K562 (cell line): ENCODE measurements at regions not wholly inside any gene's neighbourhood (a gene's known extent, or its start where the extent isn't known, plus 50 kb on each side); places are given as distances from the start of the nearest gene placed in this dataset.

Experiments used
- ATAC-seq: fragments of 200-7000 bp; cut with Tn5 transposase; 3 replicates; pipeline ENCODE4 v1.9.1; 2020; ENCODE audit warnings: moderate library complexity
- BruUV-seq: library from RNA; stranded (reverse); fragments of 400-500 nt; replicated peaks from 2 replicates; lab custom pipeline; 2021; lab: Mats Ljungman, UMichigan
- CTCF ChIA-PET: fragments of 300-600 bp; formaldehyde crosslinking; extraction: SDS; loops from one replicate; lab custom pipeline; 2021; ENCODE audit warnings: low intra/inter-chr PET ratio; lab: Yijun Ruan, JAX
- POLR2A ChIA-PET: fragments of 300-600, 350-650 bp; sonication (Branson Sonifier 250); formaldehyde crosslinking; extraction: SDS; loops from one replicate; lab custom pipeline; 2021; ENCODE audit warnings: antibody characterized with exemption, inconsistent platforms; lab: Yijun Ruan, JAX
- DNase-seq, 4 experiments: peaks; one replicate each; pipeline versions ENCODE4 v3.0.0 to v3.0.0-alpha.2; 2011 to 2018; ENCODE audit warnings: low spot score in 3 of 4, mixed read lengths in 3 of 4; ENCODE audit errors: extremely low read depth in 1 of 4
- FAIRE-seq: peaks from 2 replicates; lab custom pipeline; 2011; peaks lifted over from hg19 to GRCh38; lab: Jason Lieb, UNC
- H2AFZ ChIP-seq: 2 replicates; pipeline ENCODE4 v1.6.0; 2011; ENCODE audit warnings: low read depth, low read length, control low read depth, inconsistent platforms
- H3K27ac ChIP-seq: fragments of 200-600 bp; 3 replicates; pipeline ENCODE4 v1.8.0; 2011; ENCODE audit warnings: low read depth, mild to moderate bottlenecking, control low read depth, inconsistent platforms, low read length, moderate library complexity, mixed read lengths; ENCODE audit errors: extremely low read depth
- H3K27me3 ChIP-seq, 2 experiments: fragments of 300-600 bp in 1 of 2; 2 replicates in 1 of 2; 3 replicates in 1 of 2; pipeline versions ENCODE4 v1.6.0 to v1.8.0; 2011; ENCODE audit warnings: inconsistent platforms in 2 of 2, low read length in 2 of 2, mild to moderate bottlenecking in 1 of 2, mixed read lengths in 1 of 2, moderate library complexity in 1 of 2; ENCODE audit not compliant: control insufficient read depth in 2 of 2, insufficient read depth in 2 of 2
- H3K36me3 ChIP-seq: fragments of 300-600 bp; 3 replicates; pipeline ENCODE4 v1.8.0; 2011; ENCODE audit warnings: mild to moderate bottlenecking, low read length, inconsistent platforms; ENCODE audit not compliant: control insufficient read depth, insufficient read depth
- H3K4me1 ChIP-seq, 2 experiments: fragments of 200-600 bp in 1 of 2; replicated peaks in 1 of 2; 2 replicates in 1 of 2; 3 replicates in 1 of 2; pipeline versions ENCODE4 v1.5.1 to v1.8.0; 2011; ENCODE audit warnings: inconsistent platforms in 2 of 2, low read length in 2 of 2, mild to moderate bottlenecking in 1 of 2, mixed read lengths in 1 of 2, moderate library complexity in 1 of 2; ENCODE audit not compliant: control insufficient read depth in 2 of 2, insufficient read depth in 2 of 2
- H3K4me2 ChIP-seq: 2 replicates; pipeline ENCODE4 v1.6.1; 2011; ENCODE audit warnings: low read length, control low read depth, inconsistent platforms, mixed read lengths; ENCODE audit not compliant: insufficient read depth
- H3K4me3 ChIP-seq: fragments of 200-600 bp; sonication (generic), shearing (Covaris generic); 2 replicates; pipeline ENCODE4 v1.5.1; 2016; ENCODE audit warnings: control low read depth, inconsistent platforms
- H3K79me2 ChIP-seq: fragments of 200-600 bp; 3 replicates; pipeline ENCODE4 v1.8.0; 2011; ENCODE audit warnings: low read length, inconsistent platforms; ENCODE audit not compliant: control insufficient read depth, insufficient read depth
- H3K9ac ChIP-seq, 2 experiments: 2 replicates each; pipeline versions ENCODE4 v1.6.0 to v1.6.1; 2011; ENCODE audit warnings: low read depth in 2 of 2, low read length in 2 of 2, control low read depth in 1 of 2, inconsistent platforms in 1 of 2, mild to moderate bottlenecking in 1 of 2, mixed read lengths in 1 of 2; ENCODE audit not compliant: insufficient read depth in 1 of 2
- H3K9me1 ChIP-seq: one replicate; pipeline ENCODE4 v1.6.0; 2011; ENCODE audit warnings: inconsistent platforms, mild to moderate bottlenecking, low read length, moderate library complexity; ENCODE audit not compliant: control insufficient read depth, insufficient read depth
- H3K9me3 ChIP-seq: replicated peaks from 2 replicates; pipeline ENCODE4 v1.5.1; 2011; ENCODE audit warnings: low read depth, low read length, inconsistent platforms; ENCODE audit not compliant: control insufficient read depth, insufficient read depth
- H4K20me1 ChIP-seq: replicated peaks from 2 replicates; pipeline ENCODE4 v1.6.1; 2011; ENCODE audit warnings: low read length, inconsistent platforms, mixed read lengths; ENCODE audit not compliant: control insufficient read depth, insufficient read depth
- BCOR ChIP-seq: fragments of 450-650 bp; IDR thresholded peaks from 2 replicates; pipeline ENCODE4 v1.6.1; 2016
- FOXK2 ChIP-seq, 2 experiments: fragments of 450-650 bp; IDR thresholded peaks in 1 of 2; conservative IDR thresholded peaks in 1 of 2; 2 replicates each; pipeline ENCODE4 v1.6.1; 2016; ENCODE audit warnings: low read depth in 2 of 2, mild to moderate bottlenecking in 1 of 2
- GABPB2 ChIP-seq: fragments of 250-450 bp; sonication (Bioruptor Pico); conservative IDR thresholded peaks from 2 replicates; pipeline ENCODE4 v1.5.1; 2021; ENCODE audit warnings: mild to moderate bottlenecking
- GATAD2B ChIP-seq: fragments of 450-650 bp; IDR thresholded peaks from 2 replicates; pipeline ENCODE4 v1.6.1; 2017; ENCODE audit warnings: mild to moderate bottlenecking, borderline replicate concordance
- HLTF ChIP-seq: fragments of 450-650 bp; IDR thresholded peaks from 2 replicates; pipeline ENCODE4 v1.6.1; 2016
- JUN ChIP-seq, 2 experiments: sonication (generic) in 1 of 2; formaldehyde crosslinking in 1 of 2; IDR thresholded peaks; 2 replicates each; pipeline versions ENCODE4 v1.6.1 to v1.8.0; 2012 to 2022; ENCODE audit warnings: borderline replicate concordance in 2 of 2, mild to moderate bottlenecking in 2 of 2, improper control_type of control experiment in 1 of 2, low read depth in 1 of 2, low read length in 1 of 2, missing genetic modification reagents in 1 of 2
- MAFG ChIP-seq: fragments of 450-650 bp; conservative IDR thresholded peaks from 2 replicates; pipeline ENCODE4 v1.6.1; 2016; ENCODE audit warnings: missing genetic modification characterization, missing compliant biosample characterization
- PATZ1 ChIP-seq: fragments of 250-450 bp; sonication (Bioruptor Pico); IDR thresholded peaks from 2 replicates; pipeline ENCODE4 v1.5.0; 2020; ENCODE audit warnings: mild to moderate bottlenecking, borderline replicate concordance
- PKNOX1 ChIP-seq: fragments of 450-650 bp; IDR thresholded peaks from 2 replicates; pipeline ENCODE4 v1.6.1; 2016
- PML ChIP-seq: IDR thresholded peaks from 2 replicates; pipeline ENCODE4 v1.6.1; 2012; ENCODE audit warnings: low read length, inconsistent platforms
- RAD51 ChIP-seq: fragments of 450-650 bp; IDR thresholded peaks from 2 replicates; pipeline ENCODE4 v1.7.1; 2016; ENCODE audit warnings: low read depth, mild to moderate bottlenecking, borderline replicate concordance
- TBP ChIP-seq: optimal IDR thresholded peaks from 2 replicates; pipeline ENCODE3; 2011; ENCODE audit warnings: low read depth, low read length, improper control_type of control experiment
- TEAD4 ChIP-seq, 2 experiments: sonication (generic) in 1 of 2; formaldehyde crosslinking in 1 of 2; IDR thresholded peaks; 2 replicates each; pipeline versions ENCODE4 v1.6.1 to v1.8.0; 2012 to 2022; ENCODE audit warnings: borderline replicate concordance in 1 of 2, inconsistent platforms in 1 of 2, low read length in 1 of 2, mild to moderate bottlenecking in 1 of 2, missing genetic modification reagents in 1 of 2
- ZBTB7A ChIP-seq: IDR thresholded peaks from 2 replicates; pipeline ENCODE4 v1.6.1; 2011; ENCODE audit warnings: low read depth, mild to moderate bottlenecking, low read length, moderate library complexity, borderline replicate concordance; ENCODE audit not compliant: control insufficient read depth
- ZNF263 ChIP-seq: sonication (generic); formaldehyde crosslinking; IDR thresholded peaks from 2 replicates; pipeline ENCODE4 v1.8.0; 2022; ENCODE audit warnings: mild to moderate bottlenecking, missing genetic modification reagents, borderline replicate concordance
- ZNF445 ChIP-seq: fragments of 250-450 bp; sonication (Bioruptor Pico); IDR thresholded peaks from 2 replicates; pipeline ENCODE4 v1.4.0; 2020; ENCODE audit warnings: low read depth, mild to moderate bottlenecking, moderate library complexity
- ZNF551 ChIP-seq: fragments of 250-450 bp; sonication (Bioruptor Pico); IDR thresholded peaks from 2 replicates; pipeline ENCODE4 v1.5.0; 2021; ENCODE audit warnings: mild to moderate bottlenecking, moderate library complexity
- ZNF584 ChIP-seq: fragments of 200-800 bp; sonication (Bioruptor generic); IDR thresholded peaks from 2 replicates; pipeline ENCODE4 v1.6.1; 2016; ENCODE audit warnings: low read depth, mild to moderate bottlenecking, missing genetic modification characterization, missing compliant biosample characterization
- in situ Hi-C: fragments of 300-500 bp; cut with MboI; formaldehyde crosslinking; loops from 4 replicates; pipeline ENCODE4 v1.15.0; 2018; ENCODE audit warnings: inconsistent platforms, mixed read lengths
- intact Hi-C: fragments of 100-400 bp; cut with micrococcal nuclease; formaldehyde crosslinking; loops from 2 replicates; pipeline ENCODE4 v1.14.2; 2022
- TF ChIP-seq, protein P1 (sequence below): fragments of 450-650 bp; IDR thresholded peaks from 2 replicates; pipeline ENCODE4 v1.6.1; 2016; ENCODE audit warnings: borderline replicate concordance

GRCh38 chr13:60227158-60227557, 63.4 kb upstream of the DIAPH3 start:
- H3K4me1 ChIP-seq: peaks cover 2 to 32% of the 10 kb centered on the region in 2 experiments; a peak in 3 of 5 replicates
- POLR2A ChIA-PET: interaction anchor here (0.5 kb wide), 1 partner anchor 1326 kb away, joined by 4 read pairs; no protein-coding TSS in a partner anchor
- BruUV-seq: no TSS peak
- TF ChIP-seq PKNOX1: no peak
- TF ChIP-seq RAD51: no peak
- no peak for TF ChIP-seq ZNF263 (CRISPR knock-in tag)
- TF ChIP-seq ZNF551 (CRISPR knock-in tag): no peak
- no peak for TF ChIP-seq ZBTB7A
- TF ChIP-seq MAFG (tag): peak; percentile 97
- TF ChIP-seq JUN (IDR thresholded peaks at IDR 0.05; ENCODE audit: borderline replicate concordance, low read depth, low read length): no peak
- no peak for TF ChIP-seq JUN (CRISPR knock-in tag; IDR thresholded peaks at IDR 0.05; ENCODE audit: borderline replicate concordance)
- TF ChIP-seq BCOR: no peak
- no peak for TF ChIP-seq PML
- TF ChIP-seq ZNF445 (CRISPR knock-in tag): no peak
- no peak for TF ChIP-seq GABPB2 (CRISPR knock-in tag)
- TF ChIP-seq TEAD4 (IDR thresholded peaks at IDR 0.05; ENCODE audit: low read length): no peak
- no peak for TF ChIP-seq TEAD4 (CRISPR knock-in tag; IDR thresholded peaks at IDR 0.05; ENCODE audit: borderline replicate concordance)
- TF ChIP-seq, protein P1, sequence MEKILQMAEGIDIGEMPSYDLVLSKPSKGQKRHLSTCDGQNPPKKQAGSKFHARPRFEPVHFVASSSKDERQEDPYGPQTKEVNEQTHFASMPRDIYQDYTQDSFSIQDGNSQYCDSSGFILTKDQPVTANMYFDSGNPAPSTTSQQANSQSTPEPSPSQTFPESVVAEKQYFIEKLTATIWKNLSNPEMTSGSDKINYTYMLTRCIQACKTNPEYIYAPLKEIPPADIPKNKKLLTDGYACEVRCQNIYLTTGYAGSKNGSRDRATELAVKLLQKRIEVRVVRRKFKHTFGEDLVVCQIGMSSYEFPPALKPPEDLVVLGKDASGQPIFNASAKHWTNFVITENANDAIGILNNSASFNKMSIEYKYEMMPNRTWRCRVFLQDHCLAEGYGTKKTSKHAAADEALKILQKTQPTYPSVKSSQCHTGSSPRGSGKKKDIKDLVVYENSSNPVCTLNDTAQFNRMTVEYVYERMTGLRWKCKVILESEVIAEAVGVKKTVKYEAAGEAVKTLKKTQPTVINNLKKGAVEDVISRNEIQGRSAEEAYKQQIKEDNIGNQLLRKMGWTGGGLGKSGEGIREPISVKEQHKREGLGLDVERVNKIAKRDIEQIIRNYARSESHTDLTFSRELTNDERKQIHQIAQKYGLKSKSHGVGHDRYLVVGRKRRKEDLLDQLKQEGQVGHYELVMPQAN: no peak
- no peak for TF ChIP-seq PATZ1 (CRISPR knock-in tag)
- no peak for TF ChIP-seq HLTF
- TF ChIP-seq GATAD2B: 0 out of 2 replicates have a peak, but pooled peaks have one; percentile 50
- no peak for TF ChIP-seq FOXK2 (conservative IDR thresholded peaks at IDR 0.05 in 1 of 2, IDR thresholded peaks at IDR 0.05 in 1 of 2; ENCODE audit: low read depth in 2 of 2)
- TF ChIP-seq ZNF584 (CRISPR knock-in tag): no peak
- no peak for TF ChIP-seq TBP

More at GRCh38 chr13:60227158-60227557, 63.4 kb upstream of the DIAPH3 start:
- no peaks in the 10 kb centered on the region for H3K27me3 ChIP-seq
- intact Hi-C loops: loop anchor here (2.0 to 10.0 kb wide), 5 partner anchors 65 to 832 kb away; partner anchors contain the start of gene DIAPH3
- DNase-seq (peak in 1 of 4 experiments; percentile 42), ATAC-seq (peak; percentile 9; the same call in 1 of the 3 replicates), FAIRE-seq (no peak)
- H3K36me3 ChIP-seq: no peaks in the 10 kb centered on the region
- H4K20me1 ChIP-seq: no peaks in the 10 kb centered on the region
- H3K4me2 ChIP-seq: no peak overlapping the region
- no peak overlapping the region; the same call in 2 of the 3 replicates for H3K27ac ChIP-seq
- no peaks in the 10 kb centered on the region for H3K9me3 ChIP-seq
- 0 out of 2 replicates have a peak overlapping the region, but pooled peaks have one; percentile 35 for H2AFZ ChIP-seq
- H3K9ac ChIP-seq: no peak overlapping the region
- in situ Hi-C loops: no loop called here
- H3K4me3 ChIP-seq: no peak overlapping the region
- CTCF ChIA-PET: no interaction called here
- no peaks in the 10 kb centered on the region for H3K79me2 ChIP-seq
- H3K9me1 ChIP-seq: no peaks in the 10 kb centered on the region
